K562 (cell line): ENCODE measurements at regions not wholly inside any gene's neighbourhood (a gene's known extent, or its start where the extent isn't known, plus 50 kb on each side); places are given as distances from the start of the nearest gene placed in this dataset.

Experiments
- FOXM1 ChIP-seq, 2 experiments: fragments of 450-650 bp in 1 of 2; sonication (generic) in 1 of 2; formaldehyde crosslinking in 1 of 2; IDR thresholded peaks; 2 replicates each; pipeline versions ENCODE4 v1.6.1 to v1.9.0; 2017 to 2022; ENCODE audit warnings: low read depth in 2 of 2, mild to moderate bottlenecking in 2 of 2, missing genetic modification reagents in 1 of 2, moderate library complexity in 1 of 2
- IFI16 ChIP-seq: fragments of 250-450 bp; sonication (Bioruptor Pico); IDR thresholded peaks from 2 replicates; pipeline ENCODE4 v2.1.2; 2022; ENCODE audit warnings: mild to moderate bottlenecking, inconsistent platforms
- MTA3 ChIP-seq: fragments of 450-650 bp; formaldehyde crosslinking; IDR thresholded peaks from 2 replicates; pipeline ENCODE4 v1.6.1; 2017; ENCODE audit warnings: mild to moderate bottlenecking, borderline replicate concordance
- POLR2G ChIP-seq: fragments of 200-400 bp; formaldehyde crosslinking; IDR thresholded peaks from 2 replicates; pipeline ENCODE4 v1.6.1; 2017; ENCODE audit warnings: low read depth, mild to moderate bottlenecking, antibody characterized with exemption, low read length, moderate library complexity
- RERE ChIP-seq: sonication (generic); formaldehyde crosslinking; IDR thresholded peaks from 2 replicates; pipeline ENCODE4 v1.8.0; 2023; ENCODE audit warnings: missing genetic modification reagents, mild to moderate bottlenecking, borderline replicate concordance
- TRIM24 ChIP-seq, 2 experiments: fragments of 450-650 bp; IDR thresholded peaks; 2 replicates each; pipeline ENCODE4 v1.6.1; 2016
- ZNF766 ChIP-seq: fragments of 200-800 bp; sonication (Bioruptor generic); conservative IDR thresholded peaks from 2 replicates; pipeline ENCODE4 v1.6.1; 2016; ENCODE audit warnings: missing genetic modification characterization, missing compliant biosample characterization
- TF ChIP-seq, protein P1 (sequence below): sonication (generic); formaldehyde crosslinking; IDR thresholded peaks from 2 replicates; pipeline ENCODE4 v1.8.1; 2023; ENCODE audit warnings: mild to moderate bottlenecking, missing genetic modification reagents
- TF ChIP-seq, protein P2 (sequence below): fragments of 250-450 bp; sonication (Bioruptor Pico); IDR thresholded peaks from 2 replicates; pipeline ENCODE4 v1.5.0; 2020; ENCODE audit warnings: mild to moderate bottlenecking
- TF ChIP-seq, protein P3 (sequence below): sonication (generic); formaldehyde crosslinking; IDR thresholded peaks from 2 replicates; pipeline ENCODE4 v1.5.0; 2020; ENCODE audit warnings: missing genetic modification reagents
- TF ChIP-seq, protein P4 (sequence below), 3 experiments: IDR thresholded peaks in 2 of 3; conservative IDR thresholded peaks in 1 of 3; 2 replicates each; pipeline ENCODE4 v1.5.1; 2011 to 2012; ENCODE audit warnings: low read length in 3 of 3, mild to moderate bottlenecking in 3 of 3, control low read depth in 2 of 3, improper control_type of control experiment in 1 of 3, inconsistent platforms in 1 of 3, low read depth in 1 of 3, mixed read lengths in 1 of 3, moderate library complexity in 1 of 3; ENCODE audit not compliant: insufficient read depth in 2 of 3

- TF ChIP-seq IFI16 (CRISPR knock-in tag), result no peak
- TF ChIP-seq, protein P1, sequence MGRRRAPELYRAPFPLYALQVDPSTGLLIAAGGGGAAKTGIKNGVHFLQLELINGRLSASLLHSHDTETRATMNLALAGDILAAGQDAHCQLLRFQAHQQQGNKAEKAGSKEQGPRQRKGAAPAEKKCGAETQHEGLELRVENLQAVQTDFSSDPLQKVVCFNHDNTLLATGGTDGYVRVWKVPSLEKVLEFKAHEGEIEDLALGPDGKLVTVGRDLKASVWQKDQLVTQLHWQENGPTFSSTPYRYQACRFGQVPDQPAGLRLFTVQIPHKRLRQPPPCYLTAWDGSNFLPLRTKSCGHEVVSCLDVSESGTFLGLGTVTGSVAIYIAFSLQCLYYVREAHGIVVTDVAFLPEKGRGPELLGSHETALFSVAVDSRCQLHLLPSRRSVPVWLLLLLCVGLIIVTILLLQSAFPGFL (CRISPR knock-in tag), result no peak
- no peak for TF ChIP-seq ZNF766 (CRISPR knock-in tag)
- no peak for TF ChIP-seq TRIM24 (IDR thresholded peaks at IDR 0.05)
- TF ChIP-seq, protein P2, sequence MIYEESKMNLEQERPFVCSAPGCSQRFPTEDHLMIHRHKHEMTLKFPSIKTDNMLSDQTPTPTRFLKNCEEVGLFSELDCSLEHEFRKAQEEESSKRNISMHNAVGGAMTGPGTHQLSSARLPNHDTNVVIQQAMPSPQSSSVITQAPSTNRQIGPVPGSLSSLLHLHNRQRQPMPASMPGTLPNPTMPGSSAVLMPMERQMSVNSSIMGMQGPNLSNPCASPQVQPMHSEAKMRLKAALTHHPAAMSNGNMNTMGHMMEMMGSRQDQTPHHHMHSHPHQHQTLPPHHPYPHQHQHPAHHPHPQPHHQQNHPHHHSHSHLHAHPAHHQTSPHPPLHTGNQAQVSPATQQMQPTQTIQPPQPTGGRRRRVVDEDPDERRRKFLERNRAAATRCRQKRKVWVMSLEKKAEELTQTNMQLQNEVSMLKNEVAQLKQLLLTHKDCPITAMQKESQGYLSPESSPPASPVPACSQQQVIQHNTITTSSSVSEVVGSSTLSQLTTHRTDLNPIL (CRISPR knock-in tag), result no peak
- TF ChIP-seq, protein P3, sequence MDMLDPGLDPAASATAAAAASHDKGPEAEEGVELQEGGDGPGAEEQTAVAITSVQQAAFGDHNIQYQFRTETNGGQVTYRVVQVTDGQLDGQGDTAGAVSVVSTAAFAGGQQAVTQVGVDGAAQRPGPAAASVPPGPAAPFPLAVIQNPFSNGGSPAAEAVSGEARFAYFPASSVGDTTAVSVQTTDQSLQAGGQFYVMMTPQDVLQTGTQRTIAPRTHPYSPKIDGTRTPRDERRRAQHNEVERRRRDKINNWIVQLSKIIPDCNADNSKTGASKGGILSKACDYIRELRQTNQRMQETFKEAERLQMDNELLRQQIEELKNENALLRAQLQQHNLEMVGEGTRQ, result no peak
- TF ChIP-seq MTA3, result no peak
- TF ChIP-seq POLR2G, result no peak
- TF ChIP-seq FOXM1 (IDR thresholded peaks at IDR 0.05; ENCODE audit: low read depth), result no peak
- no peak for TF ChIP-seq FOXM1 (CRISPR knock-in tag; IDR thresholded peaks at IDR 0.05; ENCODE audit: low read depth)
- TF ChIP-seq, protein P4, sequence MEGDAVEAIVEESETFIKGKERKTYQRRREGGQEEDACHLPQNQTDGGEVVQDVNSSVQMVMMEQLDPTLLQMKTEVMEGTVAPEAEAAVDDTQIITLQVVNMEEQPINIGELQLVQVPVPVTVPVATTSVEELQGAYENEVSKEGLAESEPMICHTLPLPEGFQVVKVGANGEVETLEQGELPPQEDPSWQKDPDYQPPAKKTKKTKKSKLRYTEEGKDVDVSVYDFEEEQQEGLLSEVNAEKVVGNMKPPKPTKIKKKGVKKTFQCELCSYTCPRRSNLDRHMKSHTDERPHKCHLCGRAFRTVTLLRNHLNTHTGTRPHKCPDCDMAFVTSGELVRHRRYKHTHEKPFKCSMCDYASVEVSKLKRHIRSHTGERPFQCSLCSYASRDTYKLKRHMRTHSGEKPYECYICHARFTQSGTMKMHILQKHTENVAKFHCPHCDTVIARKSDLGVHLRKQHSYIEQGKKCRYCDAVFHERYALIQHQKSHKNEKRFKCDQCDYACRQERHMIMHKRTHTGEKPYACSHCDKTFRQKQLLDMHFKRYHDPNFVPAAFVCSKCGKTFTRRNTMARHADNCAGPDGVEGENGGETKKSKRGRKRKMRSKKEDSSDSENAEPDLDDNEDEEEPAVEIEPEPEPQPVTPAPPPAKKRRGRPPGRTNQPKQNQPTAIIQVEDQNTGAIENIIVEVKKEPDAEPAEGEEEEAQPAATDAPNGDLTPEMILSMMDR (IDR thresholded peaks at IDR 0.05 in 2 of 3, conservative IDR thresholded peaks at IDR 0.05 in 1 of 3; ENCODE audit: insufficient read depth in 2 of 3, low read depth in 1 of 3, low read length in 3 of 3), result no peak
- no peak for TF ChIP-seq RERE (CRISPR knock-in tag)
Measured at GRCh38 chr18:34514238-34514637, 195.9 kb upstream of the DTNA start.
